Common myeloid progenitor, CD34-positive (primary cell): ENCODE measurements at regions not wholly inside any gene's neighbourhood (a gene's known extent, or its start where the extent isn't known, plus 50 kb on each side); places are given as distances from the start of the nearest gene placed in this dataset.

Experiments
- CTCF ChIA-PET: fragments of 350-600 bp; sonication (Branson Sonifier 250); formaldehyde crosslinking; loops from one replicate; lab custom pipeline; 2021; ENCODE audit warnings: antibody characterized with exemption; lab: Charles Lee
- POLR2A ChIA-PET: fragments of 350-600 bp; sonication (Branson Sonifier 250); formaldehyde crosslinking; loops from one replicate; lab custom pipeline; 2021; ENCODE audit warnings: antibody characterized with exemption; lab: Charles Lee
- DNase-seq, 3 donors: peaks; one replicate each; pipeline versions ENCODE4 v3.0.0 to v3.0.0-alpha.2; 2013
- H3K27ac ChIP-seq, 2 experiments: 1 replicate in 1 of 2; 2 replicates in 1 of 2; pipeline ENCODE4 v1.7.0; 2013; ENCODE audit warnings: inconsistent platforms in 2 of 2, low read length in 2 of 2, mild to moderate bottlenecking in 2 of 2, low read depth in 1 of 2, moderate library complexity in 1 of 2; ENCODE audit not compliant: severe bottlenecking in 2 of 2, insufficient read depth in 1 of 2, poor library complexity in 1 of 2
- H3K27me3 ChIP-seq, 5 experiments: replicated peaks in 2 of 5; 1 replicate in 3 of 5; 2 replicates in 2 of 5; pipeline versions ENCODE4 v1.6.1 to v1.7.0; 2013; ENCODE audit warnings: low read length in 4 of 5, mild to moderate bottlenecking in 2 of 5, moderate library complexity in 2 of 5, inconsistent platforms in 1 of 5; ENCODE audit not compliant: insufficient read depth in 5 of 5, control insufficient read depth in 4 of 5
- H3K36me3 ChIP-seq, 4 experiments: 1 replicate in 2 of 4; 2 replicates in 2 of 4; pipeline versions ENCODE4 v1.6.1 to v1.7.0; 2013; ENCODE audit warnings: low read length in 3 of 4, control low read depth in 1 of 4, mild to moderate bottlenecking in 1 of 4; ENCODE audit not compliant: control insufficient read depth in 4 of 4, insufficient read depth in 4 of 4
- H3K4me1 ChIP-seq, 4 experiments: 1 replicate in 3 of 4; 2 replicates in 1 of 4; pipeline versions ENCODE4 v1.6.1 to v1.7.1; 2013; ENCODE audit warnings: low read length in 3 of 4, mild to moderate bottlenecking in 3 of 4, control low read depth in 1 of 4, inconsistent platforms in 1 of 4, moderate library complexity in 1 of 4; ENCODE audit not compliant: control insufficient read depth in 4 of 4, insufficient read depth in 4 of 4; ENCODE audit errors: control extremely low read depth in 1 of 4
- H3K4me3 ChIP-seq, 7 experiments: 1 replicate in 4 of 7; 2 replicates in 3 of 7; pipeline versions ENCODE4 v1.5.1 to v1.7.0; 2013; ENCODE audit warnings: mild to moderate bottlenecking in 7 of 7, low read length in 6 of 7, moderate library complexity in 6 of 7, inconsistent platforms in 2 of 7, low read depth in 2 of 7, control low read depth in 1 of 7; ENCODE audit not compliant: insufficient read depth in 4 of 7, control insufficient read depth in 1 of 7; ENCODE audit errors: extremely low read depth in 1 of 7
- H3K9me3 ChIP-seq, 5 experiments: 1 replicate in 4 of 5; 2 replicates in 1 of 5; pipeline versions ENCODE4 v1.6.1 to v1.7.1; 2013; ENCODE audit warnings: low read length in 4 of 5, mild to moderate bottlenecking in 2 of 5, inconsistent platforms in 1 of 5, low read depth in 1 of 5, moderate library complexity in 1 of 5; ENCODE audit not compliant: control insufficient read depth in 4 of 5, insufficient read depth in 2 of 5; ENCODE audit errors: control extremely low read depth in 1 of 5
- WGBS: methylation state at CpG from one replicate; pipeline ENCODE4 v1.1.5; 2013; ENCODE audit not compliant: insufficient coverage; 5-methylcytosine and 5-hydroxymethylcytosine counted together

- Histone ChIP-seq H3K36me3 (no peaks in the 10 kb centered on the region), H3K4me1 (no peaks in the 10 kb centered on the region), H3K27ac (no peak overlapping the region), H3K4me3 (no peak overlapping the region), H3K9me3 (peaks cover 0 to 2% (median 0%) of the 10 kb centered on the region in 5 experiments), H3K27me3 (no peaks in the 10 kb centered on the region)
- no peak for DNase-seq
- POLR2A ChIA-PET: no interaction called here
- WGBS: 100% methylated on average over 1 of the region's 3 CpGs
- CTCF ChIA-PET: no interaction called here
These were observed 496.0 kb upstream of the AGA start for GRCh38 chr4:177938226-177938625.

GRCh38 chr4:177945268-177945667 is 503.0 kb upstream of the AGA start:
- 58% methylated on average over 1 of the region's 2 CpGs for WGBS
- no peaks in the 10 kb centered on the region for H3K4me1 ChIP-seq
- no peak overlapping the region for H3K4me3 ChIP-seq
- no peaks in the 10 kb centered on the region for H3K36me3 ChIP-seq
- ChIA-PET CTCF (no interaction called here), POLR2A (no interaction called here)
- DNase-seq: no peak
- H3K9me3 ChIP-seq: no peaks in the 10 kb centered on the region
- no peak overlapping the region for H3K27ac ChIP-seq
- no peaks in the 10 kb centered on the region for H3K27me3 ChIP-seq

GRCh38 chr4:177947607-177948006 is 505.4 kb upstream of the AGA start:
- Histone ChIP-seq H3K4me1 (no peaks in the 10 kb centered on the region), H3K36me3 (no peaks in the 10 kb centered on the region), H3K27ac (no peak overlapping the region), H3K9me3 (no peaks in the 10 kb centered on the region), H3K4me3 (no peak overlapping the region), H3K27me3 (no peaks in the 10 kb centered on the region)
- POLR2A ChIA-PET: no interaction called here
- CTCF ChIA-PET: no interaction called here
- 86% methylated on average over 1 of the region's 1 CpG for WGBS
- DNase-seq: no peak

- H3K36me3 ChIP-seq: no peaks in the 10 kb centered on the region
- H3K4me3 ChIP-seq: no peak overlapping the region
- no peaks in the 10 kb centered on the region for H3K27me3 ChIP-seq
- ChIA-PET CTCF (no interaction called here), POLR2A (no interaction called here)
- no peaks in the 10 kb centered on the region for H3K9me3 ChIP-seq
- no peaks in the 10 kb centered on the region for H3K4me1 ChIP-seq
- H3K27ac ChIP-seq: no peak overlapping the region
- no peak for DNase-seq
- WGBS: 90% methylated on average over 2 of the region's 4 CpGs
These were observed 506.6 kb upstream of the AGA start for GRCh38 chr4:177948853-177949252.

GRCh38 chr4:177951026-177951425 is 508.8 kb upstream of the AGA start:
- CTCF ChIA-PET: no interaction called here
- no CpG with 5 or more reads among the region's 2 CpGs for WGBS
- no peak for DNase-seq

GRCh38 chr4:177952723-177953122 is 510.5 kb upstream of the AGA start:
- Histone ChIP-seq H3K27ac (no peak overlapping the region), H3K36me3 (no peaks in the 10 kb centered on the region), H3K9me3 (no peaks in the 10 kb centered on the region), H3K4me1 (no peaks in the 10 kb centered on the region), H3K27me3 (no peaks in the 10 kb centered on the region), H3K4me3 (no peak overlapping the region)
- no peak for DNase-seq
- CTCF ChIA-PET: no interaction called here
- POLR2A ChIA-PET: no interaction called here
- WGBS: no CpG with 5 or more reads among the region's 2 CpGs

More at GRCh38 chr4:177951026-177951425, 508.8 kb upstream of the AGA start:
- Histone ChIP-seq H3K27ac (no peak overlapping the region), H3K9me3 (no peaks in the 10 kb centered on the region), H3K27me3 (no peaks in the 10 kb centered on the region), H3K4me1 (no peaks in the 10 kb centered on the region), H3K4me3 (no peak overlapping the region), H3K36me3 (no peaks in the 10 kb centered on the region)
- POLR2A ChIA-PET: no interaction called here

- POLR2A ChIA-PET: no interaction called here
- WGBS: 83% methylated on average over 1 of the region's 5 CpGs
- no peak overlapping the region for H3K4me3 ChIP-seq
- CTCF ChIA-PET: no interaction called here
- H3K27me3 ChIP-seq: no peaks in the 10 kb centered on the region
- no peaks in the 10 kb centered on the region for H3K36me3 ChIP-seq
- no peaks in the 10 kb centered on the region for H3K4me1 ChIP-seq
- no peaks in the 10 kb centered on the region for H3K9me3 ChIP-seq
- DNase-seq: no peak
- H3K27ac ChIP-seq: no peak overlapping the region
These were observed 515.5 kb upstream of the AGA start for GRCh38 chr4:177957596-177958360.
